DLD1 (cell line): ENCODE measurements at regions not wholly inside any gene's neighbourhood (a gene's known extent, or its start where the extent isn't known, plus 50 kb on each side); places are given as distances from the start of the nearest gene placed in this dataset.

Experiments
- in situ Hi-C: cut with HindIII; loops from 2 replicates; pipeline ENCODE4 v1.10.0; 2017; ENCODE audit warnings: low sequenced_read_pairs

- in situ Hi-C loops: no loop called here
These were observed 586.4 kb downstream of the HTR1A start for GRCh38 chr5:63375851-63376250.

GRCh38 chr5:63374085-63374484, 588.2 kb downstream of the HTR1A start:
- in situ Hi-C loops: no loop called here

GRCh38 chr5:63351164-63351563, 611.1 kb downstream of the HTR1A start:
- in situ Hi-C loops: no loop called here

- in situ Hi-C loops: no loop called here
These were observed 615.8 kb downstream of the HTR1A start for GRCh38 chr5:63346451-63346850.

GRCh38 chr5:63341442-63341841, 620.8 kb downstream of the HTR1A start:
- in situ Hi-C loops: no loop called here

- in situ Hi-C loops: no loop called here
These were observed 638.3 kb downstream of the HTR1A start for GRCh38 chr5:63323926-63324325.

GRCh38 chr5:63314551-63314950, 647.7 kb downstream of the HTR1A start:
- in situ Hi-C loops: no loop called here

- in situ Hi-C loops: no loop called here
These were observed 651.6 kb downstream of the HTR1A start for GRCh38 chr5:63310644-63311043.

- in situ Hi-C loops: no loop called here
These were observed 655.3 kb downstream of the HTR1A start for GRCh38 chr5:63306909-63307308.

- in situ Hi-C loops: no loop called here
These were observed 668.9 kb downstream of the HTR1A start for GRCh38 chr5:63293317-63293716.

- in situ Hi-C loops: no loop called here
These were observed 675.5 kb downstream of the HTR1A start for GRCh38 chr5:63286724-63287123.

GRCh38 chr5:63263411-63263810, 684.8 kb downstream of the LRRC70 start:
- in situ Hi-C loops: no loop called here

GRCh38 chr5:63262185-63262981, 683.8 kb downstream of the LRRC70 start:
- in situ Hi-C loops: no loop called here

GRCh38 chr5:63261695-63262094, 683.1 kb downstream of the LRRC70 start:
- in situ Hi-C loops: no loop called here

- in situ Hi-C loops: no loop called here
These were observed 677.0 kb downstream of the LRRC70 start for GRCh38 chr5:63255594-63255993.

- in situ Hi-C loops: no loop called here
These were observed 672.3 kb downstream of the LRRC70 start for GRCh38 chr5:63250939-63251338.

- in situ Hi-C loops: no loop called here
These were observed 671.3 kb downstream of the LRRC70 start for GRCh38 chr5:63249960-63250359.

- in situ Hi-C loops: no loop called here
These were observed 669.0 kb downstream of the LRRC70 start for GRCh38 chr5:63247651-63248050.

- in situ Hi-C loops: no loop called here
These were observed 666.7 kb downstream of the LRRC70 start for GRCh38 chr5:63245271-63245670.

GRCh38 chr5:63240063-63240755, 661.6 kb downstream of the LRRC70 start:
- in situ Hi-C loops: no loop called here

GRCh38 chr5:63233911-63234310, 655.3 kb downstream of the LRRC70 start:
- in situ Hi-C loops: no loop called here

- in situ Hi-C loops: no loop called here
These were observed 654.7 kb downstream of the LRRC70 start for GRCh38 chr5:63233361-63233760.
